ENCODE measurements at regions not wholly inside any gene's neighbourhood (a gene's known extent, or its start where the extent isn't known, plus 50 kb on each side); places are given as distances from the start of the nearest gene placed in this dataset.

DNA sequence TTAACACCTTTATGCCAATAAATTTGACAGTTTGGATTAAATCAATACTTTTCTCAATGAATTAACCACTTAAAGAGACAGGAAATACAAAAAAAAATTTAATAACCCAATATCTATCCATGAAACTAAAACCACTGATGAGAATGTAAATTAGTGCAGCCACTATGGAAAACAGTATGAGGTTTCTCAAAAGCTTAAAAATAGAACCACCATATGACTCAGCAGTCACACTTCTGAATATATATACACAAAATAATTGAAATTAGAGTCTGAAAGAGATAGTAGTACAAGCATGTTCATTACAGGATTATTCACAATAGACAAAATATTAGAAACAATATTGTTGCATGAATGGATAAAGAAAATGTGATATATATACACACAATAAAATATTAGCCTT, 382.1 kb upstream of the SETBP1 start:
- no peaks in the 10 kb centered on the region for H3K4me1 ChIP-seq (ENCODE audit: control insufficient read depth, insufficient read depth, low read length)
- H3K4me3 ChIP-seq (ENCODE audit: low read depth, low read length) = no peak overlapping the region
- no peak overlapping the region for H3K9ac ChIP-seq (ENCODE audit: low read length)
- H3K27ac ChIP-seq (ENCODE audit: low read depth, low read length) = no peak overlapping the region
- peaks cover 9% of the 10 kb centered on the region for H3K9me3 ChIP-seq (ENCODE audit: control insufficient read depth, insufficient read depth, low read depth, low read length)
- H3K36me3 ChIP-seq (ENCODE audit: control insufficient read depth, insufficient read depth, low read length) = no peaks in the 10 kb centered on the region
- no peaks in the 10 kb centered on the region for H3K27me3 ChIP-seq (ENCODE audit: control insufficient read depth, insufficient read depth, low read length)

DNA sequence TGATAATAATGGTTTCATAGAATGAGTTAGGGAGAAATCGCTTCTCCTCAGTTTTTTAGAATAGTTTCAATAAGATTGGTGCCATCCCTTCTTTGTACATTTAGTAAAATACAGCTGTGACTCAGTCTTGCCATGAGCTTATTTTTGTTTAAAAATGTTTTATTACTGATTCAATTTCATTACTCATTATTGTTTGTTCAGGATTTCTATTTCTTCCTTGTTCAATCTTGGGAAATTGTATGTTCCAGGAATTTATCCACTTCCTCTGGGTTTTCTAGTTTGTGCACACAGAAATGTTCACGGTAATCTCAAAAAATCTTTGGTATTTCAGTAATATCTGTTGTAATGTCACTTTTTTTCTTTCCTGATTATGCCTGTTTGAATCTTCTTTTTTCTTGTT, 371.5 kb upstream of the SETBP1 start:
- no peaks in the 10 kb centered on the region for H3K27me3 ChIP-seq (ENCODE audit: control insufficient read depth, insufficient read depth, low read length)
- no peak overlapping the region for H3K4me3 ChIP-seq (ENCODE audit: low read depth, low read length)
- H3K4me1 ChIP-seq (ENCODE audit: control insufficient read depth, insufficient read depth, low read length) = no peaks in the 10 kb centered on the region
- H3K9me3 ChIP-seq (ENCODE audit: control insufficient read depth, insufficient read depth, low read depth, low read length) = no peaks in the 10 kb centered on the region
- no peak overlapping the region for H3K27ac ChIP-seq (ENCODE audit: low read depth, low read length)
- no peaks in the 10 kb centered on the region for H3K36me3 ChIP-seq (ENCODE audit: control insufficient read depth, insufficient read depth, low read length)
- no peak overlapping the region for H3K9ac ChIP-seq (ENCODE audit: low read length)

DNA sequence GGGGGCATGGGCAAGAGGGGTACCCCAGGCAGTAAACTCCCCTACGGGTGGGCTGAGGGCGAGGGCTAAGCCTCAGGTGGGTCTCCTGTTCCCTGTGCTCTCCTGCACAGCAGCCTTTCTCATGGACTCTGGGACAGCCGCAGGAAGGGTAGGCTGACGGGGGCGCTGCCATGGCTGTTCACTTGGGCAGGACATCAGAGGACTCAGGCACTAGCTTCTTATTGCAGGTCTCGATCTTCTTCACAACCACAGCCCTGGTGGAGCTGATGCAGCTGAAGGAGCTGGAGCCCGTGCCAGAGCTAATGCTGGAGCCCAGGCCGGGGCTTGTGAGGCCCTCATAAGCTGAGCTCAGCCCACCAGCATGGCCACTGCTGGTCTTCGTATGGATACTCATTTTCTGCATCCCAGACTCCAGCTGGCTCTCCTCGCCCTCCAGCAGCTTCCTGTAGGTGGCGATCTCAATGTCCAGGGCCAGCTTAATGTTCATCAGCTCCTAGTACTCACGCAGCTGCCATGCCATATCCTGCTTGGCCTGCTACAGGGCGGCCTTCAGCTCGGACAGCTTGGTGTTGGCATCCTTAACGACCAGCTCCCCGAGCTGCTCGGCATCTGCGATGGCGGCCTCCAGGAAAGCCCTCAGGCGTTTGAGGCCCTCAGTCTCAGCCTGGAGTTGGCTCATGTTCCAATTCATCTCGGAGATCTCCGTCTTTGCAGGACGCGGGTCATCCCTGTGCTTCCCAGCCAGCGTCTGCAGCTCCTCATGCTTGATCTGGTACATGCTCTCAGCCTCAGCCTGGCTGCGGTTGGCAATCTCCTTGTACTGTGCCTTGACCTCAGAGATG, 359.8 kb upstream of the SETBP1 start:
- Histone ChIP-seq H3K9ac (ENCODE audit: low read length) (no peak overlapping the region), H3K4me3 (ENCODE audit: low read depth, low read length) (no peak overlapping the region), H3K36me3 (ENCODE audit: control insufficient read depth, insufficient read depth, low read length) (no peaks in the 10 kb centered on the region), H3K9me3 (ENCODE audit: control insufficient read depth, insufficient read depth, low read depth, low read length) (no peaks in the 10 kb centered on the region), H3K27me3 (ENCODE audit: control insufficient read depth, insufficient read depth, low read length) (no peaks in the 10 kb centered on the region), H3K4me1 (ENCODE audit: control insufficient read depth, insufficient read depth, low read length) (no peaks in the 10 kb centered on the region), H3K27ac (ENCODE audit: low read depth, low read length) (no peak overlapping the region)

DNA sequence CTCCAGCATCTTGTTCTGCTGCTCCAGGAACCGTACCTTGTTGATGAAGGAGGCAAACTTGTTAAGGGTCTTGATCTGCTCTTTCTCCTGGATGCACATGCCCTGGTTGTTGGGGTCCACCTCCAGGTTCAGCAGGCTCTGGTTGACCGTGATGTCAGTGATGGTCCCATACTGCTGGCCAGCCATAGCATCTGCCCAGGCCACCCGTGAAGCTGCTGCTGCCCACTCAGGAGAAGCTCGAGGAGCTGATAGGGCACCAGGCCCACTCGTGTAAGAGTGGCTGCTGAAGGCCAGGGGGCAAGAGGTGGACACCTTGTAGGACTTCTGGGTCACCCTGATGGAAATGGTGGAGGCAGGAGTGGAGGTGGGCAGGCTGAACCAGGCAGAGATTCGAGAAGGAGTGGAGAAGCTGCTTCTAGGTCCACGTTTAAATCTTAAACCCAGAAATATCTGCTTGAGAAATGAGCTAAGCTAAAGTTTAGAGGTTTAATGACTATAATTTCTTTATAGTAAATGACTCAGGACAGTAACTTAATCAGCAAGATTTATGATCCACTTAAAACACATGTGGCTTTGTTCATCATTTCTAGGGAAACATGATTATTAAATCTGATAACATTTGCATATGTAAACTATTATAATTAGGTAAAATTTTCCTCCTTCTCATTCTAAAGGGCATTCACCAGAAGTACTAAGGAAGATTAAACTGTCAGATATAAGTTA, 358.7 kb upstream of the SETBP1 start:
- Histone ChIP-seq H3K4me3 (ENCODE audit: low read depth, low read length) (no peak overlapping the region), H3K27me3 (ENCODE audit: control insufficient read depth, insufficient read depth, low read length) (no peaks in the 10 kb centered on the region), H3K4me1 (ENCODE audit: control insufficient read depth, insufficient read depth, low read length) (no peaks in the 10 kb centered on the region), H3K9ac (ENCODE audit: low read length) (no peak overlapping the region), H3K9me3 (ENCODE audit: control insufficient read depth, insufficient read depth, low read depth, low read length) (no peaks in the 10 kb centered on the region), H3K27ac (ENCODE audit: low read depth, low read length) (no peak overlapping the region), H3K36me3 (ENCODE audit: control insufficient read depth, insufficient read depth, low read length) (no peaks in the 10 kb centered on the region)

- no peaks in the 10 kb centered on the region for H3K27me3 ChIP-seq (ENCODE audit: control insufficient read depth, insufficient read depth, low read length)
- H3K9me3 ChIP-seq (ENCODE audit: control insufficient read depth, insufficient read depth, low read depth, low read length) = no peaks in the 10 kb centered on the region
- H3K4me3 ChIP-seq (ENCODE audit: low read depth, low read length) = no peak overlapping the region
- H3K9ac ChIP-seq (ENCODE audit: low read length) = no peak overlapping the region
- H3K27ac ChIP-seq (ENCODE audit: low read depth, low read length) = no peak overlapping the region
- H3K36me3 ChIP-seq (ENCODE audit: control insufficient read depth, insufficient read depth, low read length) = no peaks in the 10 kb centered on the region
- no peaks in the 10 kb centered on the region for H3K4me1 ChIP-seq (ENCODE audit: control insufficient read depth, insufficient read depth, low read length)
Measured at GRCh38 chr18:44323125-44323524, 357.6 kb upstream of the SETBP1 start.

GRCh38 chr18:44324361-44324760, 356.3 kb upstream of the SETBP1 start:
- Histone ChIP-seq H3K27me3 (ENCODE audit: control insufficient read depth, insufficient read depth, low read length) (no peaks in the 10 kb centered on the region), H3K4me3 (ENCODE audit: low read depth, low read length) (no peak overlapping the region), H3K27ac (ENCODE audit: low read depth, low read length) (no peak overlapping the region), H3K9ac (ENCODE audit: low read length) (no peak overlapping the region), H3K36me3 (ENCODE audit: control insufficient read depth, insufficient read depth, low read length) (no peaks in the 10 kb centered on the region), H3K9me3 (ENCODE audit: control insufficient read depth, insufficient read depth, low read depth, low read length) (no peaks in the 10 kb centered on the region), H3K4me1 (ENCODE audit: control insufficient read depth, insufficient read depth, low read length) (no peaks in the 10 kb centered on the region)

DNA sequence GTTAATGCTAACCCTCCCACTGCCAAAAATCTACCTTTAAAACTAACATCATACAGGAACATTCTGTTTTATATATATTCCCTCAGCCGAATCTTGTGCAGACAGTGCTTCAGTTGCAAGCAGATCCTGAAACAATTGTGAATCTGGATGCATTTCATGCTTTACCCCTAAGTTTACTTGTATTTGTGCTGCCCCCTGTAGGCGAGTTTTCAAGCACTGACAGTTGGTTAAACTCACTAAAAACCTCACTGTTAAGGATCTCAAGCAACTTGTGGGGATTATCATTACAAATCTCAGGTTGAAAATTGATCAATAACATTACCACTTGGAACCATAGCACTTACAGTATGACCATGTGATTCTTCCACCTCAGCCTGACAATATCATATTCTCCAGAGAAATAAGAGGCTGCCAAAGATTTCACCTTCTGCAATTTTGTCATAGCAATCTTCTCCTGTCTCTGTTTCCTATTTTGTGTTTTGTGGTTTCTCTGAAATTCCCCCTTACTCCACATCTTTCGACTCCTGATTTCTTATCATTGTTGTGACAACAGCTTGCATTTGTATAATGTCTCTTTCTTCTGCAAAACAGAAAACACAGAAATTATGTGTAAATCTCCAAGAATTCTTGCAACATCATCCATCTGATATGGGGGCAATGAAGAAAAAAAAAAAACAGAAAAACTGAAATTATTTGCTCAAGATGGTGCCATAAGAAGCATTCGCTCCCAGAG, 354.6 kb upstream of the SETBP1 start:
- H3K4me1 ChIP-seq (ENCODE audit: control insufficient read depth, insufficient read depth, low read length) = no peaks in the 10 kb centered on the region
- no peak overlapping the region for H3K27ac ChIP-seq (ENCODE audit: low read depth, low read length)
- no peaks in the 10 kb centered on the region for H3K9me3 ChIP-seq (ENCODE audit: control insufficient read depth, insufficient read depth, low read depth, low read length)
- no peaks in the 10 kb centered on the region for H3K36me3 ChIP-seq (ENCODE audit: control insufficient read depth, insufficient read depth, low read length)
- H3K27me3 ChIP-seq (ENCODE audit: control insufficient read depth, insufficient read depth, low read length) = no peaks in the 10 kb centered on the region
- no peak overlapping the region for H3K9ac ChIP-seq (ENCODE audit: low read length)
- H3K4me3 ChIP-seq (ENCODE audit: low read depth, low read length) = no peak overlapping the region

GRCh38 chr18:44331656-44332570, 348.8 kb upstream of the SETBP1 start:
- Histone ChIP-seq H3K27me3 (ENCODE audit: control insufficient read depth, insufficient read depth, low read length) (no peaks in the 10 kb centered on the region), H3K36me3 (ENCODE audit: control insufficient read depth, insufficient read depth, low read length) (no peaks in the 10 kb centered on the region), H3K9ac (ENCODE audit: low read length) (no peak overlapping the region), H3K4me3 (ENCODE audit: low read depth, low read length) (no peak overlapping the region), H3K27ac (ENCODE audit: low read depth, low read length) (no peak overlapping the region), H3K9me3 (ENCODE audit: control insufficient read depth, insufficient read depth, low read depth, low read length) (no peaks in the 10 kb centered on the region), H3K4me1 (ENCODE audit: control insufficient read depth, insufficient read depth, low read length) (no peaks in the 10 kb centered on the region)

- H3K36me3 ChIP-seq (ENCODE audit: control insufficient read depth, insufficient read depth, low read length) = no peaks in the 10 kb centered on the region
- H3K9me3 ChIP-seq (ENCODE audit: control insufficient read depth, insufficient read depth, low read depth, low read length) = no peaks in the 10 kb centered on the region
- no peaks in the 10 kb centered on the region for H3K27me3 ChIP-seq (ENCODE audit: control insufficient read depth, insufficient read depth, low read length)
- no peaks in the 10 kb centered on the region for H3K4me1 ChIP-seq (ENCODE audit: control insufficient read depth, insufficient read depth, low read length)
- H3K9ac ChIP-seq (ENCODE audit: low read length) = no peak overlapping the region
- H3K27ac ChIP-seq (ENCODE audit: low read depth, low read length) = no peak overlapping the region
- no peak overlapping the region for H3K4me3 ChIP-seq (ENCODE audit: low read depth, low read length)
Measured at GRCh38 chr18:44341759-44342158, 338.9 kb upstream of the SETBP1 start.

DNA sequence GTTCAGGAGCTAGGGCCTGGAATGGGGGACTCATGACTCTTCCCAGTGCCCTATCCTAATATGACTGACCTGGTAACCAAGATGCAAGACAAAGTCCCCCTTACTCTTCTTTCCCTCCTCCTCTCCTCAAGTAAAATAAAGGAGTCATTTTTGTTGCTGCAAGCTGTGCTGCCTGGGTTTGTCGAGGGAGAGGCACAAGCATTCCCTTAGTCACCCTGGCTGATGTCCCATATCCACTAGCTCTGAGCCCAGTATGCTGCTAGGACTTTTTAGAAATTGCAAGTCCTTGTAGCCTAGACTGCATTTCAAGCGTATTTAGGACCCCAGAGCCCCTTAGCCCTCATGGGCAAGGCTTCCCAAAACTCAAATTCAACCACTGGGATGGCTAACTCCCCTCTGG, 338.5 kb upstream of the SETBP1 start:
- Histone ChIP-seq H3K9ac (ENCODE audit: low read length) (no peak overlapping the region), H3K4me3 (ENCODE audit: low read depth, low read length) (no peak overlapping the region), H3K27me3 (ENCODE audit: control insufficient read depth, insufficient read depth, low read length) (no peaks in the 10 kb centered on the region), H3K9me3 (ENCODE audit: control insufficient read depth, insufficient read depth, low read depth, low read length) (no peaks in the 10 kb centered on the region), H3K36me3 (ENCODE audit: control insufficient read depth, insufficient read depth, low read length) (no peaks in the 10 kb centered on the region), H3K27ac (ENCODE audit: low read depth, low read length) (no peak overlapping the region), H3K4me1 (ENCODE audit: control insufficient read depth, insufficient read depth, low read length) (no peaks in the 10 kb centered on the region)
